Nephron progenitor cell (in vitro differentiated cells): ENCODE measurements at regions not wholly inside any gene's neighbourhood (a gene's known extent, or its start where the extent isn't known, plus 50 kb on each side); places are given as distances from the start of the nearest gene placed in this dataset.
"Not testable (repeated sequence)": the region's sequence is repeated elsewhere in the genome, so short reads cannot be mapped to it uniquely, and the experiment has no call there.

Experiments
- DNase-seq: peaks from one replicate; pipeline ENCODE4 v3.0.0; 2021
- H3K27ac Mint-ChIP-seq: 2 replicates; pipeline ENCODE4 v1.8.0; 2021; ENCODE audit warnings: mild to moderate bottlenecking, moderate library complexity, mixed read lengths
- H3K27me3 Mint-ChIP-seq: 2 replicates; pipeline ENCODE4 v1.8.0; 2021; ENCODE audit warnings: mild to moderate bottlenecking, low read depth, mixed read lengths; ENCODE audit not compliant: poor library complexity
- H3K36me3 Mint-ChIP-seq: 2 replicates; pipeline ENCODE4 v1.8.0; 2021; ENCODE audit warnings: low read depth, mixed read lengths
- H3K4me1 Mint-ChIP-seq: 2 replicates; pipeline ENCODE4 v1.8.0; 2021; ENCODE audit warnings: mixed read lengths
- H3K4me3 Mint-ChIP-seq: 2 replicates; pipeline ENCODE4 v1.8.0; 2021; ENCODE audit warnings: mild to moderate bottlenecking, moderate library complexity, mixed read lengths
- H3K9me3 Mint-ChIP-seq: 2 replicates; pipeline ENCODE4 v1.8.0; 2021; ENCODE audit warnings: mild to moderate bottlenecking, moderate library complexity, mixed read lengths
- CTCF ChIP-seq: fragments of 200-600 bp; sonication (generic); IDR thresholded peaks from 2 replicates; pipeline ENCODE4 v1.5.0; 2021; ENCODE audit warnings: antibody characterized with exemption

GRCh38 chr20:12570371-12570770 is 438.4 kb upstream of the SPTLC3 start:
- TF ChIP-seq CTCF, result peak; percentile 48
- DNase-seq, result peak; percentile 34
- peaks cover 17% of the 10 kb centered on the region for H3K4me1 Mint-ChIP-seq
- no peak overlapping the region for H3K4me3 Mint-ChIP-seq
- no peaks in the 10 kb centered on the region for H3K9me3 Mint-ChIP-seq
- no peaks in the 10 kb centered on the region for H3K36me3 Mint-ChIP-seq
- no peaks in the 10 kb centered on the region for H3K27me3 Mint-ChIP-seq
- H3K27ac Mint-ChIP-seq, result no peak overlapping the region

- TF ChIP-seq CTCF, result no peak
- no peak for DNase-seq
- Mint-ChIP-seq H3K27me3 (no peaks in the 10 kb centered on the region), H3K4me1 (peaks cover 12% of the 10 kb centered on the region), H3K27ac (no peak overlapping the region), H3K4me3 (no peak overlapping the region), H3K36me3 (no peaks in the 10 kb centered on the region), H3K9me3 (no peaks in the 10 kb centered on the region)
Observed at GRCh38 chr20:12573442-12573841, 435.3 kb upstream of the SPTLC3 start.

GRCh38 chr20:12575352-12576095 is 433.2 kb upstream of the SPTLC3 start:
- H3K4me1 Mint-ChIP-seq, result peaks cover 12% of the 10 kb centered on the region
- H3K27ac Mint-ChIP-seq, result no peak overlapping the region
- DNase-seq, result no peak
- no peaks in the 10 kb centered on the region for H3K36me3 Mint-ChIP-seq
- no peak for TF ChIP-seq CTCF
- H3K9me3 Mint-ChIP-seq, result no peaks in the 10 kb centered on the region
- H3K27me3 Mint-ChIP-seq, result no peaks in the 10 kb centered on the region
- no peak overlapping the region for H3K4me3 Mint-ChIP-seq

- TF ChIP-seq CTCF, result no peak
- H3K36me3 Mint-ChIP-seq, result peaks cover 4% of the 10 kb centered on the region
- H3K27me3 Mint-ChIP-seq, result no peaks in the 10 kb centered on the region
- peaks cover 12% of the 10 kb centered on the region for H3K4me1 Mint-ChIP-seq
- DNase-seq, result no peak
- peaks cover 11% of the 10 kb centered on the region for H3K9me3 Mint-ChIP-seq
- H3K4me3 Mint-ChIP-seq, result no peak overlapping the region
- H3K27ac Mint-ChIP-seq, result no peak overlapping the region
Observed at GRCh38 chr20:12577213-12577612, 431.6 kb upstream of the SPTLC3 start.

- no peak overlapping the region for H3K27ac Mint-ChIP-seq
- DNase-seq, result no peak
Observed at GRCh38 chr20:12581644-12582289, 427.0 kb upstream of the SPTLC3 start.

GRCh38 chr20:12582710-12583109 is 426.1 kb upstream of the SPTLC3 start:
- not testable (repeated sequence) for H3K27ac Mint-ChIP-seq, H3K4me3 Mint-ChIP-seq, DNase-seq, H3K36me3 Mint-ChIP-seq, H3K4me1 Mint-ChIP-seq, H3K27me3 Mint-ChIP-seq
- H3K9me3 Mint-ChIP-seq, result peaks cover 23% of the 10 kb centered on the region

More at GRCh38 chr20:12581644-12582289, 427.0 kb upstream of the SPTLC3 start:
- peaks cover 23% of the 10 kb centered on the region for H3K9me3 Mint-ChIP-seq
- no peak for TF ChIP-seq CTCF
- H3K27me3 Mint-ChIP-seq, result peaks cover 3% of the 10 kb centered on the region
- H3K36me3 Mint-ChIP-seq, result peaks cover 4% of the 10 kb centered on the region
- H3K4me3 Mint-ChIP-seq, result no peak overlapping the region
- H3K4me1 Mint-ChIP-seq, result no peaks in the 10 kb centered on the region
